Coronary artery (tissue), 2 donors: ENCODE measurements at regions not wholly inside any gene's neighbourhood (a gene's known extent, or its start where the extent isn't known, plus 50 kb on each side); places are given as distances from the start of the nearest gene placed in this dataset.
A peak's percentile ranks its signal among the peaks of the same experiment; 100 is the strongest.
"Not testable (repeated sequence)": the region's sequence is repeated elsewhere in the genome, so short reads cannot be mapped to it uniquely, and the experiment has no call there.

Experiments
- DNase-seq: peaks from one replicate; pipeline ENCODE4 v3.0.0-alpha.2; 2017; ENCODE audit warnings: low spot score
- H3K27ac ChIP-seq, 2 donors: fragments of 200-600 bp; sonication (generic); one replicate each; pipeline ENCODE4 v1.5.1; 2016 to 2019
- H3K4me3 ChIP-seq: fragments of 200-600 bp; sonication (generic); 2 replicates; pipeline ENCODE4 v1.5.1; 2016; ENCODE audit warnings: mild to moderate bottlenecking, moderate library complexity
- TF ChIP-seq, protein P1 (sequence below): fragments of 200-600 bp; sonication (generic); IDR thresholded peaks from one replicate; pipeline ENCODE4 v1.5.1; 2019; ENCODE audit warnings: antibody characterized with exemption

DNA sequence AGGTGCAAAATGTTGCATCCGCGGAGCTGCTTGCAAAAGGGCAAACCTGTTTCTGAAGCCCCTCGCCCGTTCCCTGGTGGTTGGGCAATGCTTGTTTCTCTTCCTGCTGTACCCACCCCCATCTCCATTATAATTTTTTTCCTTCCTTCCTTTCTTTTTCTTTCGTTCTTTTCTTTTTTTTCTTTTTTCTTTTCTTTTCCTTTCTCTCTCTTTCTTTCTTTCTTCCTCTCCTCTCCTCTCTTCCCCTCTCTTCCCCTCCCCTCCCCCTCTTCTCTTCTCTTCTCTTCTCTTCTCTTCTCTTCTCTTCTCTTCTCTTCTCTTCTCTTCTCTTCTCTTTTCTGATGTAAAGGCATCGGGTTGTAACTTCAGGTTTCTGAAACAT lies 278.2 kb downstream of the GATA3 start:
- TF ChIP-seq, protein P1, sequence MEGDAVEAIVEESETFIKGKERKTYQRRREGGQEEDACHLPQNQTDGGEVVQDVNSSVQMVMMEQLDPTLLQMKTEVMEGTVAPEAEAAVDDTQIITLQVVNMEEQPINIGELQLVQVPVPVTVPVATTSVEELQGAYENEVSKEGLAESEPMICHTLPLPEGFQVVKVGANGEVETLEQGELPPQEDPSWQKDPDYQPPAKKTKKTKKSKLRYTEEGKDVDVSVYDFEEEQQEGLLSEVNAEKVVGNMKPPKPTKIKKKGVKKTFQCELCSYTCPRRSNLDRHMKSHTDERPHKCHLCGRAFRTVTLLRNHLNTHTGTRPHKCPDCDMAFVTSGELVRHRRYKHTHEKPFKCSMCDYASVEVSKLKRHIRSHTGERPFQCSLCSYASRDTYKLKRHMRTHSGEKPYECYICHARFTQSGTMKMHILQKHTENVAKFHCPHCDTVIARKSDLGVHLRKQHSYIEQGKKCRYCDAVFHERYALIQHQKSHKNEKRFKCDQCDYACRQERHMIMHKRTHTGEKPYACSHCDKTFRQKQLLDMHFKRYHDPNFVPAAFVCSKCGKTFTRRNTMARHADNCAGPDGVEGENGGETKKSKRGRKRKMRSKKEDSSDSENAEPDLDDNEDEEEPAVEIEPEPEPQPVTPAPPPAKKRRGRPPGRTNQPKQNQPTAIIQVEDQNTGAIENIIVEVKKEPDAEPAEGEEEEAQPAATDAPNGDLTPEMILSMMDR = no peak
- Histone ChIP-seq H3K4me3 (peak overlapping the region; percentile 54), H3K27ac (no peak overlapping the region)
- DNase-seq = no peak

DNA sequence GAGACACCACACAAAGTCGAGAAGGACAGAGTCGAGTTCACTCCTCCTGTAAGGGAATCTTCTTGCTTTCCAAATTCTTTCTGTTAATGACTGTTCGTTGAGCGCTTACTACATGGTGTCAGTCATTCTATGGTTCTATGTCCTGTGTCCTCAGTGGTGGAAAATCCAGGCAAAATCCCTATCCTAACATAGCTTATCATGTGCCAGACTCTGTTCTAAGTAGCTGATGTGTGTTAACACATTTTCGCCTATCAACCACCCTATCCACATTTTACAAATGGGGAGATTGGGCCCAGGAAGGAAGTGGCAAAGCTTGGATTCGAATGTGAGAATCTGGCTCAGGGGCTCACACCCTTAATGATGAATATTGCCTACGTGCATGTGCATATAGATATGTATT lies 280.1 kb downstream of the GATA3 start:
- Histone ChIP-seq H3K4me3 (no peak overlapping the region), H3K27ac (no peak overlapping the region)
- DNase-seq = no peak
- TF ChIP-seq, protein P1 = no peak

DNA sequence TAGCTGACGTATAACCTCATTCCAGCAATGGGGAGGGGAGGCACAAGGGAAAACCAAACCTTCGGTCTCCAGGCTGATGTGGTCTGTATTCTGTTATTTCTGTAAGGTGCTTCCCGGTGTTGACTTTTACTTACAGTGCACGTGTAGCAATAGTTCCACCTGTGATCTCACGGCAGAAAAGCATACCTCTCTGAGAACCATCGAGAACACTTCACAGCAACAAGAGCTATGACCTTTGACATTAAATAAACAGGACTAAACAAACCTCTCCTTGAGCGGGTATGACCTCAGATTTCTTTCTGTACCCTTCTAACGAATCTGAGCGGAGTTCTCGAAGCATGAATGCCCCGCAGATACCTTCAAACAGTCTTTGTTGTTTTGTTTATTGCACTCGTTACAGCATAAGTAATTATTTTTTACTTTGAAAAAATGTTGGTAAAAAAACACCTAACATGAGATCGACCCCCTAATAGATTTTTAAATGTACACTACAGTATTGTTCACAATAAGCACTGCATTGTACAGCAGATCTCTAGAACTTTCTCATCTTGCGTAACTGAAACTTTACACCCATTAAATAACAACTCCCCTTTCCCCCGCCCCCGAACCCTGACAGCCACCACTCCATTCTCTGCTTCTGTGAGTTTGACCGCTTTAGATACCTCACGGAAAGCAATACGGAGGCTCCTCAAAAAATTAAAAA lies 282.3 kb downstream of the GATA3 start:
- no peak for DNase-seq
- TF ChIP-seq, protein P1 = no peak
- H3K27ac ChIP-seq = no peak overlapping the region
- no peak overlapping the region for H3K4me3 ChIP-seq

DNA sequence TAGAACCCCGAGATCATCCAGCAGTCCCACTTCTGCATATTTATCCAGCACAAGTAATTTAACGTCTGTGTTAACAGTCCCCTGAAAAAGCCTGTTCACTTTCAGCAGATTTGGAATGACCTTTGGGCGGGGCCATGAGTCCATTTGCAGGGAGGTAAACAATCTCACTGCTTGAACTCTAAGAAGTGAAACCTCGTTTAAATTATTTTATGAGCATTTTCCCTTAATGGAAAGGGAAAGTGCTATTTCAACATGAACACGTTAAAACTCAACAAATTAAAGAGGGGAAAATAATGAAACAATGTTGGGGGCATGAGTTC lies 282.8 kb downstream of the GATA3 start:
- Histone ChIP-seq H3K4me3 (no peak overlapping the region), H3K27ac (no peak overlapping the region)
- no peak for DNase-seq
- TF ChIP-seq, protein P1 = no peak

DNA sequence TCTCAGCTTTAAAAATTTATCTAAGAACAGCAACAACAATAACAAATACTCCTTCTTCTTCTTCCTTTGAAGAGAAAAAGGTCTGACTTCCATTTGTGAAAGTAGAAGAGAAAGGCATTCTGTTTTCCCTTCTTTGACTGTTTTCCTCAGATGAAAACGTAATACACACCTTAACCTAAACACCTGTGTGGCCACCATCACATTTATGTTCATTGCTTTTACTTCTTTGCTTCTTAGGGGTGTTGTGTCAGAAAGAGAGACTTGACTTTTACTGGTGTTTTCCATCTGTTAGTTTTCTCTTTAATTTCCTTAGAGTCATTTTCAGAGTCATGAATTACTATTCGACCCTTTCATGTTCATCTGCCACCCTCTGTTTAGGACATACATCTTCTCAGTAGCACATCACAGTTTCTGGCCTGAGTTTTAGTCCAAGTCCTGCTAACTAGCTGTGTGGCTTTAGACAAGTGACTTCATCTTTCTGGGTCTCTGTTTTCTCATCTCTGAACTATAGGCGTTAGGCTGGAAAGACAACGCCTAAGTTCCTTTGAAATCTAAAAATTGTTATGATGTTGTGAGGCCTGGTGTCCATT lies 283.8 kb downstream of the GATA3 start:
- Histone ChIP-seq H3K27ac (no peak overlapping the region), H3K4me3 (no peak overlapping the region)
- TF ChIP-seq, protein P1 = no peak
- no peak for DNase-seq

DNA sequence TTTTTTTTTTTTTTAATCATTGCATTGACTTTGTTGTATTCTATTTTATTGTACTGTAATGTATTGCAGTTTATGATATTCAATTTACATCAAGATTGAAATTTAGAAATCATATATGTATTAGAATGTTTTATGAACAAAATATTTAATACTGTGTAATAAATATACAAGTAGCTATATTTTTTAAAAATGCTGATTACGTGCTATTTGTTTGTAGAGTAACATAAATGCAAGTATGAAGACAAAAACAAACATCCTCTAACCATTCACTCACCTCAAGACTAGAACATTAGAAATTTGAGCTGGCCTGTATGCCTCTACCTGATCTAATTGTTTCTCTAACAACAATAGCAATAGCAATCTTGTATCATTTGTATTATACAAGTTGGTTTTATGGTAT lies 290.3 kb downstream of the GATA3 start:
- TF ChIP-seq, protein P1 = no peak
- DNase-seq = no peak
- no peak overlapping the region for H3K27ac ChIP-seq

DNA sequence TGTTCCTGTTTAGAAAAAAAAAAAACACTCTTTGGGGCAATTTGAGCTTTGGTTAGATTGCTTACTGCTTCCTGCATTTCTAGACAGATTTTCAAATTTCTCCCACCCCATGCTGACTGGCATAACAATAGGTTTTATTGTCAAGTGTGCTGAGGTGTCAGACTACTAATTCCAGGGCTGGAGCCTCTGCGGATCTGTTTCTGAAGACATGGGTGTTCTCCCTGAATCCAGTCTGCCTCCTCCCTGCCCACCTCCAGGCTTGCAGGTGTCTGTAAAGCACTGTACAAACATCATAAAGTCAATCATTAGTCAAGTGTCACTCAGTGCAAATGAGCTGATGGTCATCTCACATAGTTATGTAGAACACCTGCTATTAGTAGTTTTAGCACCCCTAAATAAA lies 292.4 kb downstream of the GATA3 start:
- no peak for DNase-seq
- H3K27ac ChIP-seq = no peak overlapping the region

More for the DNA sequence above, 290.3 kb downstream of the GATA3 start:
- H3K4me3 ChIP-seq = no peak overlapping the region

DNA sequence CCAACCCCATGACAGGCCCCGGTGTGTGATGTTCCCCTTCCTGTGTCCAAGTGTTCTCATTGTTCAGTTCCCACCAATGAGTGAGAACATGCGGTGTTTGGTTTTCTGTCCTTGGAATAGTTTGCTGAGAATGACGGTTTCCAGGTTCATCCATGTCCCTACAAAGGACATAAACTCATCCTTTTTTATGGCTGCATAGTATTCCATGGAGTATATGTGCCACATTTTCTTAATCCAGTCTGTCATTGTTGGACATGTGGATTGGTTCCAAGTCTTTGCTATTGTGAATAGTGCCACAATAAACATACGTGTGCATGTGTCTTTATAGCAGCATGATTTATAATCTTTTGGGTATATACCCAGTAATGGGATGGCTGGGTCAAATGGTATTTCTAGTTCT lies 293.1 kb downstream of the GATA3 start:
- H3K27ac ChIP-seq, H3K4me3 ChIP-seq, DNase-seq: not testable (repeated sequence)

More for the DNA sequence above, 292.4 kb downstream of the GATA3 start:
- no peak overlapping the region for H3K4me3 ChIP-seq
- TF ChIP-seq, protein P1 = no peak
